Activated CD4-positive, alpha-beta memory T cell treated with anti-CD3 and anti-CD28 coated beads for 36 hours (primary cell): ENCODE measurements at regions not wholly inside any gene's neighbourhood (a gene's known extent, or its start where the extent isn't known, plus 50 kb on each side); places are given as distances from the start of the nearest gene placed in this dataset.

ENCODE experiments used
- CTCF ChIA-PET: fragments of 350-600 bp; sonication (Branson Sonifier 250); formaldehyde crosslinking; loops from one replicate; lab custom pipeline; 2021; ENCODE audit warnings: antibody characterized with exemption, inconsistent platforms; lab: Charles Lee
- POLR2A ChIA-PET: fragments of 350-600 bp; sonication (Branson Sonifier 250); formaldehyde crosslinking; loops from one replicate; lab custom pipeline; 2021; ENCODE audit warnings: antibody characterized with exemption; lab: Charles Lee
- DNase-seq: peaks from one replicate; pipeline ENCODE4 v3.0.0-alpha.2; 2020
- H3K27ac Mint-ChIP-seq: one replicate; pipeline ENCODE4 v1.8.0; 2021; ENCODE audit warnings: mixed read lengths
- H3K27me3 Mint-ChIP-seq: one replicate; pipeline ENCODE4 v1.8.0; 2021; ENCODE audit warnings: mixed read lengths
- H3K36me3 Mint-ChIP-seq: one replicate; pipeline ENCODE4 v1.8.0; 2021; ENCODE audit warnings: mixed read lengths
- H3K4me1 Mint-ChIP-seq: one replicate; pipeline ENCODE4 v1.8.0; 2021; ENCODE audit warnings: low read depth, mixed read lengths
- H3K4me3 Mint-ChIP-seq: one replicate; pipeline ENCODE4 v1.8.0; 2021; ENCODE audit warnings: mild to moderate bottlenecking, mixed read lengths
- H3K9me3 Mint-ChIP-seq: one replicate; pipeline ENCODE4 v1.8.0; 2021; ENCODE audit warnings: mixed read lengths
- intact Hi-C: fragments of 100-400 bp; cut with micrococcal nuclease; formaldehyde crosslinking; loops from one replicate; pipeline ENCODE4 v1.15.1; 2023

- intact Hi-C loops, result no loop called here
- ChIA-PET POLR2A (no interaction called here), CTCF (interaction anchor here (1.3 kb wide), 1 partner anchor 133 kb away, joined by 4 read pairs; no protein-coding TSS in a partner anchor)
- no peak for DNase-seq
- Mint-ChIP-seq H3K4me1 (no peaks in the 10 kb centered on the region), H3K4me3 (no peak overlapping the region), H3K27ac (no peak overlapping the region), H3K36me3 (no peaks in the 10 kb centered on the region), H3K9me3 (no peaks in the 10 kb centered on the region), H3K27me3 (no peaks in the 10 kb centered on the region)
These were observed 360.6 kb upstream of the MAP3K7 start for GRCh38 chr6:90947184-90948064.

- Mint-ChIP-seq H3K36me3 (no peaks in the 10 kb centered on the region), H3K9me3 (no peaks in the 10 kb centered on the region), H3K27me3 (no peaks in the 10 kb centered on the region), H3K4me3 (no peak overlapping the region), H3K27ac (no peak overlapping the region), H3K4me1 (peaks cover 5% of the 10 kb centered on the region)
- CTCF ChIA-PET, result interaction anchor here (1.3 kb wide), 1 partner anchor 139 kb away, joined by 8 read pairs; no protein-coding TSS in a partner anchor
- intact Hi-C loops, result no loop called here
- no peak for DNase-seq
- POLR2A ChIA-PET, result no interaction called here
These were observed 355.0 kb upstream of the MAP3K7 start for GRCh38 chr6:90941885-90942284.

GRCh38 chr6:90940812-90941481 lies 354.1 kb upstream of the MAP3K7 start:
- CTCF ChIA-PET, result interaction anchor here (0.7 to 1.4 kb wide), 6 partner anchors 13 to 140 kb away, joined by 3 to 8 read pairs (median 5); no protein-coding TSS in a partner anchor
- Mint-ChIP-seq H3K4me1 (peaks cover 5% of the 10 kb centered on the region), H3K36me3 (no peaks in the 10 kb centered on the region), H3K27me3 (no peaks in the 10 kb centered on the region), H3K27ac (no peak overlapping the region), H3K4me3 (no peak overlapping the region), H3K9me3 (no peaks in the 10 kb centered on the region)
- POLR2A ChIA-PET, result no interaction called here
- intact Hi-C loops, result no loop called here
- no peak for DNase-seq

GRCh38 chr6:90939906-90940305 lies 353.0 kb upstream of the MAP3K7 start:
- intact Hi-C loops, result no loop called here

GRCh38 chr6:90938122-90938521 lies 351.2 kb upstream of the MAP3K7 start:
- POLR2A ChIA-PET, result no interaction called here
- CTCF ChIA-PET, result no interaction called here
- Mint-ChIP-seq H3K4me3 (no peak overlapping the region), H3K4me1 (peaks cover 5% of the 10 kb centered on the region), H3K9me3 (no peaks in the 10 kb centered on the region), H3K27me3 (no peaks in the 10 kb centered on the region), H3K36me3 (no peaks in the 10 kb centered on the region), H3K27ac (no peak overlapping the region)
- intact Hi-C loops, result no loop called here
- DNase-seq, result no peak

More at GRCh38 chr6:90939906-90940305, 353.0 kb upstream of the MAP3K7 start:
- H3K9me3 Mint-ChIP-seq, result no peaks in the 10 kb centered on the region
- no peaks in the 10 kb centered on the region for H3K27me3 Mint-ChIP-seq
- no peak overlapping the region for H3K27ac Mint-ChIP-seq
- H3K36me3 Mint-ChIP-seq, result no peaks in the 10 kb centered on the region
- DNase-seq, result no peak
- POLR2A ChIA-PET, result no interaction called here
- H3K4me1 Mint-ChIP-seq, result peaks cover 5% of the 10 kb centered on the region
- no peak overlapping the region for H3K4me3 Mint-ChIP-seq
- CTCF ChIA-PET, result interaction anchor here (0.9 to 1.1 kb wide), 2 partner anchors 12 to 20 kb away, joined by 4 to 8 read pairs; no protein-coding TSS in a partner anchor

- H3K27ac Mint-ChIP-seq, result no peak overlapping the region
- ChIA-PET CTCF (interaction anchor here (0.6 kb wide), 1 partner anchor 12 kb away, joined by 3 read pairs; no protein-coding TSS in a partner anchor), POLR2A (no interaction called here)
- H3K4me3 Mint-ChIP-seq, result no peak overlapping the region
- intact Hi-C loops, result no loop called here
- DNase-seq, result no peak
- no peaks in the 10 kb centered on the region for H3K36me3 Mint-ChIP-seq
- H3K27me3 Mint-ChIP-seq, result peaks cover 1% of the 10 kb centered on the region
- peaks cover 5% of the 10 kb centered on the region for H3K4me1 Mint-ChIP-seq
- H3K9me3 Mint-ChIP-seq, result no peaks in the 10 kb centered on the region
These were observed 349.4 kb upstream of the MAP3K7 start for GRCh38 chr6:90936286-90936685.

GRCh38 chr6:90934966-90935365 lies 348.1 kb upstream of the MAP3K7 start:
- ChIA-PET POLR2A (no interaction called here), CTCF (no interaction called here)
- H3K27me3 Mint-ChIP-seq, result peaks cover 3% of the 10 kb centered on the region
- intact Hi-C loops, result no loop called here
- H3K4me3 Mint-ChIP-seq, result no peak overlapping the region
- no peak for DNase-seq
- H3K36me3 Mint-ChIP-seq, result no peaks in the 10 kb centered on the region
- no peak overlapping the region for H3K27ac Mint-ChIP-seq
- no peaks in the 10 kb centered on the region for H3K4me1 Mint-ChIP-seq
- no peaks in the 10 kb centered on the region for H3K9me3 Mint-ChIP-seq

GRCh38 chr6:90934081-90934480 lies 347.2 kb upstream of the MAP3K7 start:
- POLR2A ChIA-PET, result no interaction called here
- Mint-ChIP-seq H3K9me3 (no peaks in the 10 kb centered on the region), H3K27ac (no peak overlapping the region), H3K27me3 (peaks cover 3% of the 10 kb centered on the region), H3K4me3 (no peak overlapping the region), H3K36me3 (no peaks in the 10 kb centered on the region), H3K4me1 (no peaks in the 10 kb centered on the region)
- intact Hi-C loops, result no loop called here
- CTCF ChIA-PET, result no interaction called here
- DNase-seq, result no peak

- H3K36me3 Mint-ChIP-seq, result no peaks in the 10 kb centered on the region
- H3K9me3 Mint-ChIP-seq, result no peaks in the 10 kb centered on the region
- H3K27ac Mint-ChIP-seq, result no peak overlapping the region
- intact Hi-C loops, result no loop called here
- peaks cover 3% of the 10 kb centered on the region for H3K27me3 Mint-ChIP-seq
- CTCF ChIA-PET, result no interaction called here
- no peaks in the 10 kb centered on the region for H3K4me1 Mint-ChIP-seq
- no peak for DNase-seq
- no peak overlapping the region for H3K4me3 Mint-ChIP-seq
- POLR2A ChIA-PET, result no interaction called here
These were observed 345.5 kb upstream of the MAP3K7 start for GRCh38 chr6:90932351-90932750.

GRCh38 chr6:90928051-90928450 lies 341.2 kb upstream of the MAP3K7 start:
- intact Hi-C loops, result no loop called here
- Mint-ChIP-seq H3K27ac (no peak overlapping the region), H3K27me3 (peaks cover 6% of the 10 kb centered on the region), H3K9me3 (no peaks in the 10 kb centered on the region), H3K4me1 (peaks cover 4% of the 10 kb centered on the region), H3K4me3 (no peak overlapping the region), H3K36me3 (no peaks in the 10 kb centered on the region)
- ChIA-PET CTCF (interaction anchor here (1.7 kb wide), 1 partner anchor 13 kb away, joined by 8 read pairs; no protein-coding TSS in a partner anchor), POLR2A (no interaction called here)
- no peak for DNase-seq

- peaks cover 4% of the 10 kb centered on the region for H3K4me1 Mint-ChIP-seq
- H3K4me3 Mint-ChIP-seq, result no peak overlapping the region
- peaks cover 4% of the 10 kb centered on the region for H3K27me3 Mint-ChIP-seq
- ChIA-PET CTCF (interaction anchor here (0.6 kb wide), 1 partner anchor 354 kb away, joined by 4 read pairs; no protein-coding TSS in a partner anchor), POLR2A (no interaction called here)
- H3K9me3 Mint-ChIP-seq, result no peaks in the 10 kb centered on the region
- intact Hi-C loops, result no loop called here
- H3K36me3 Mint-ChIP-seq, result no peaks in the 10 kb centered on the region
- no peak for DNase-seq
- H3K27ac Mint-ChIP-seq, result no peak overlapping the region
These were observed 338.9 kb upstream of the MAP3K7 start for GRCh38 chr6:90925726-90926125.

GRCh38 chr6:90922325-90922724 lies 335.5 kb upstream of the MAP3K7 start:
- H3K9me3 Mint-ChIP-seq, result no peaks in the 10 kb centered on the region
- intact Hi-C loops, result no loop called here
- no peak for DNase-seq
- CTCF ChIA-PET, result no interaction called here
- no peaks in the 10 kb centered on the region for H3K36me3 Mint-ChIP-seq
- peaks cover 3% of the 10 kb centered on the region for H3K27me3 Mint-ChIP-seq
- POLR2A ChIA-PET, result no interaction called here
- no peak overlapping the region for H3K4me3 Mint-ChIP-seq
- peaks cover 4% of the 10 kb centered on the region for H3K4me1 Mint-ChIP-seq
- no peak overlapping the region for H3K27ac Mint-ChIP-seq
